GM18517 (cell line): ENCODE measurements at regions not wholly inside any gene's neighbourhood (a gene's known extent, or its start where the extent isn't known, plus 50 kb on each side); places are given as distances from the start of the nearest gene placed in this dataset.

Experiments used
- ATAC-seq: cut with Tn5 transposase; IDR thresholded peaks from one replicate; pipeline ENCODE4 v1.9.1; 2021; ENCODE audit warnings: mild to moderate bottlenecking, moderate library complexity; ENCODE audit not compliant: unreplicated experiment

- ATAC-seq: no peak
Observed at GRCh38 chr10:21329995-21330627, 195.4 kb downstream of the SKIDA1 start.

- ATAC-seq: no peak
Observed at GRCh38 chr10:21327289-21327993, 198.0 kb downstream of the SKIDA1 start.

GRCh38 chr10:21326594-21327288, 198.7 kb downstream of the SKIDA1 start:
- no peak for ATAC-seq

GRCh38 chr10:21318540-21319167, 206.8 kb downstream of the SKIDA1 start:
- no peak for ATAC-seq

- no peak for ATAC-seq
Observed at GRCh38 chr10:21317902-21318301, 207.6 kb downstream of the SKIDA1 start.

- ATAC-seq: no peak
Observed at GRCh38 chr10:21315645-21316220, 209.7 kb downstream of the SKIDA1 start.

- ATAC-seq: no peak
Observed at GRCh38 chr10:21314906-21315644, 210.4 kb downstream of the SKIDA1 start.

GRCh38 chr10:21314111-21314626, 211.3 kb downstream of the SKIDA1 start:
- no peak for ATAC-seq

GRCh38 chr10:21313691-21314090, 211.8 kb downstream of the SKIDA1 start:
- no peak for ATAC-seq

GRCh38 chr10:21311426-21311825, 214.1 kb downstream of the SKIDA1 start:
- no peak for ATAC-seq

- ATAC-seq: no peak
Observed at GRCh38 chr10:21309427-21309826, 216.1 kb downstream of the SKIDA1 start.

- no peak for ATAC-seq
Observed at GRCh38 chr10:21308946-21309345, 216.5 kb downstream of the SKIDA1 start.

GRCh38 chr10:21308018-21308417, 217.5 kb downstream of the SKIDA1 start:
- no peak for ATAC-seq

- no peak for ATAC-seq
Observed at GRCh38 chr10:21304608-21305007, 220.9 kb downstream of the SKIDA1 start.

GRCh38 chr10:21304198-21304597, 221.3 kb downstream of the SKIDA1 start:
- ATAC-seq: no peak

GRCh38 chr10:21300551-21300950, 224.9 kb downstream of the SKIDA1 start:
- ATAC-seq: no peak

- no peak for ATAC-seq
Observed at GRCh38 chr10:21299330-21299729, 226.2 kb downstream of the SKIDA1 start.

- no peak for ATAC-seq
Observed at GRCh38 chr10:21298701-21299100, 226.8 kb downstream of the SKIDA1 start.

GRCh38 chr10:21297603-21298383, 227.7 kb downstream of the SKIDA1 start:
- no peak for ATAC-seq
